Panc1 (cell line): ENCODE measurements at regions not wholly inside any gene's neighbourhood (a gene's known extent, or its start where the extent isn't known, plus 50 kb on each side); places are given as distances from the start of the nearest gene placed in this dataset.

ENCODE experiments used
- CTCF ChIP-seq: fragments of 450-650 bp; IDR thresholded peaks from 2 replicates; pipeline ENCODE4 v1.5.1; 2017; ENCODE audit warnings: mild to moderate bottlenecking
- POLR2AphosphoS5 ChIP-seq: IDR thresholded peaks from 2 replicates; pipeline ENCODE4 v1.6.1; 2012; ENCODE audit warnings: mild to moderate bottlenecking, low read depth, low read length, moderate library complexity
- SIN3A ChIP-seq: IDR thresholded peaks from 2 replicates; pipeline ENCODE4 v1.6.1; 2012; ENCODE audit warnings: low read depth, mild to moderate bottlenecking, low read length, moderate library complexity, borderline replicate concordance; ENCODE audit not compliant: insufficient read depth
- TCF7L2 ChIP-seq: IDR thresholded peaks from 2 replicates; pipeline ENCODE4 v1.6.1; 2011; ENCODE audit warnings: mild to moderate bottlenecking, low read depth, low read length, inconsistent platforms

DNA sequence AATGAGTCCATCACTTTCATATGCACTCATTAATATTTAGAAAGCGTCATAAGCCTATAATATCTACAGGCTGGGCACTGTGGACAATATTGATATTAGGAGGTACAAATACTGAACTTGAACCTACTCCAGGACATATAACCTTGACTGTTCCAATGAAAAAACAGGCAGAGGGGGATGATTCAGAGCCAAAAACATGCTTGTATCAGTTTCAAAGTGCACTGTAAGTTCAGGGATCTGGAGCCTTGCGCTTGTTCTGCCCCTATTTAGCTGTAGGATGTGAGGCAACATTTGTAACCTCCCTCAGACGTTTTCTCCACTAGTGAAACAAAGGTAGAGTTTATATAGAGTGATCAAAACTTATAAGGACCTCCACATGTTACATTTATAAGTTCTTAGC is 246.1 kb upstream of the GYPC start:
- TF ChIP-seq CTCF: no peak
- no peak for TF ChIP-seq POLR2AphosphoS5
- TF ChIP-seq SIN3A: no peak
- TF ChIP-seq TCF7L2: no peak
